HepG2 (cell line): ENCODE measurements at regions not wholly inside any gene's neighbourhood (a gene's known extent, or its start where the extent isn't known, plus 50 kb on each side); places are given as distances from the start of the nearest gene placed in this dataset.

ENCODE experiments used
- ATAC-seq: fragments of 200-7000 bp; cut with Tn5 transposase; 3 replicates; pipeline ENCODE4 v1.9.1; 2020; ENCODE audit warnings: mild to moderate bottlenecking, moderate library complexity
- BruUV-seq: library from RNA; stranded (reverse); fragments of 400-500 nt; replicated peaks from 2 replicates; lab custom pipeline; 2021; lab: Mats Ljungman, UMichigan
- CTCF ChIA-PET: fragments of 300-600 bp; formaldehyde crosslinking; extraction: SDS; loops from one replicate; lab custom pipeline; 2021; ENCODE audit warnings: low total read pairs, inconsistent platforms, low intra/inter-chr PET ratio; lab: Yijun Ruan, JAX
- POLR2A ChIA-PET: fragments of 350-600 bp; sonication (Branson Sonifier 250); formaldehyde crosslinking; loops from one replicate; lab custom pipeline; 2020; ENCODE audit warnings: antibody characterized with exemption, inconsistent platforms; lab: Yijun Ruan, JAX
- DNase-seq: peaks from one replicate; pipeline ENCODE4 v3.0.0-alpha.2; 2015; ENCODE audit warnings: low spot score
- FAIRE-seq: peaks from 3 replicates; lab custom pipeline; 2011; peaks lifted over from hg19 to GRCh38; lab: Jason Lieb, UNC
- H2AFZ ChIP-seq: one replicate; pipeline ENCODE4 v1.6.1; 2011; ENCODE audit warnings: low read length, inconsistent platforms
- H3K27ac ChIP-seq: fragments of 300-600 bp; 3 replicates; pipeline ENCODE4 v1.8.0; 2011; ENCODE audit warnings: mixed run types, mild to moderate bottlenecking, mixed read lengths, low read length, inconsistent platforms; ENCODE audit not compliant: insufficient read depth; ENCODE audit errors: extremely low read length
- H3K27me3 ChIP-seq, 2 experiments: fragments of 200-600 bp in 1 of 2; 2 replicates in 1 of 2; 3 replicates in 1 of 2; pipeline versions ENCODE4 v1.6.0 to v1.8.0; 2011; ENCODE audit warnings: low read length in 2 of 2, mild to moderate bottlenecking in 2 of 2, moderate library complexity in 2 of 2, inconsistent platforms in 1 of 2; ENCODE audit not compliant: insufficient read depth in 2 of 2, control insufficient read depth in 1 of 2
- H3K36me3 ChIP-seq, 2 experiments: fragments of 200-600 bp in 1 of 2; replicated peaks in 1 of 2; 2 replicates in 1 of 2; 3 replicates in 1 of 2; pipeline versions ENCODE4 v1.5.1 to v1.8.0; 2011; ENCODE audit warnings: low read length in 2 of 2, inconsistent platforms in 1 of 2; ENCODE audit not compliant: insufficient read depth in 2 of 2, control insufficient read depth in 1 of 2
- H3K4me1 ChIP-seq: 2 replicates; pipeline ENCODE4 v1.5.1; 2012; ENCODE audit warnings: low read length, inconsistent platforms; ENCODE audit not compliant: insufficient read depth
- H3K4me2 ChIP-seq: 2 replicates; pipeline ENCODE4 v1.6.0; 2011; ENCODE audit warnings: low read depth, low read length, inconsistent platforms
- H3K4me3 ChIP-seq, 3 experiments: fragments of 200-600 bp in 1 of 3; sonication (generic), shearing (Covaris generic) in 1 of 3; replicated peaks in 1 of 3; 2 replicates each; pipeline ENCODE4 v1.5.1; 2011 to 2016; ENCODE audit warnings: low read length in 3 of 3, inconsistent platforms in 2 of 3, low read depth in 2 of 3, mild to moderate bottlenecking in 2 of 3, control low read depth in 1 of 3, mixed read lengths in 1 of 3; ENCODE audit not compliant: insufficient read depth in 1 of 3
- H3K79me2 ChIP-seq: one replicate; pipeline ENCODE4 v1.6.1; 2011; ENCODE audit warnings: low read length, inconsistent platforms; ENCODE audit not compliant: insufficient read depth
- H3K9ac ChIP-seq: 2 replicates; pipeline ENCODE4 v1.6.0; 2011; ENCODE audit warnings: mild to moderate bottlenecking, low read depth, low read length, inconsistent platforms; ENCODE audit not compliant: insufficient read depth
- H3K9me3 ChIP-seq: 2 replicates; pipeline ENCODE4 v1.5.1; 2012; ENCODE audit warnings: mild to moderate bottlenecking, low read length
- H4K20me1 ChIP-seq: 2 replicates; pipeline ENCODE4 v1.6.0; 2011; ENCODE audit warnings: inconsistent platforms, mild to moderate bottlenecking, low read length, moderate library complexity; ENCODE audit not compliant: insufficient read depth
- BORCS8-MEF2B ChIP-seq: sonication (generic); formaldehyde crosslinking; IDR thresholded peaks from 2 replicates; pipeline ENCODE4 v1.8.0; 2022; ENCODE audit warnings: mild to moderate bottlenecking, missing genetic modification reagents
- CBFB ChIP-seq: sonication (generic); formaldehyde crosslinking; IDR thresholded peaks from 2 replicates; pipeline ENCODE4 v1.4.0; 2020; ENCODE audit warnings: missing genetic modification reagents
- ETV6 ChIP-seq: sonication (generic); formaldehyde crosslinking; conservative IDR thresholded peaks from 2 replicates; pipeline ENCODE4 v1.4.0; 2020; ENCODE audit warnings: missing genetic modification reagents
- EZH2 ChIP-seq: conservative IDR thresholded peaks from 2 replicates; pipeline ENCODE4 v1.6.1; 2012; ENCODE audit warnings: mild to moderate bottlenecking, low read depth, low read length, moderate library complexity
- HMG20A ChIP-seq: IDR thresholded peaks from 2 replicates; pipeline ENCODE4 v1.6.1; 2016; ENCODE audit warnings: borderline replicate concordance
- KLF16 ChIP-seq, 2 experiments: sonication (generic) in 1 of 2; formaldehyde crosslinking in 1 of 2; IDR thresholded peaks; 2 replicates each; pipeline versions ENCODE4 v1.6.1 to v1.8.0; 2016 to 2023; ENCODE audit warnings: missing genetic modification reagents in 2 of 2, missing compliant biosample characterization in 1 of 2
- NPAS2 ChIP-seq: sonication (generic); formaldehyde crosslinking; IDR thresholded peaks from 2 replicates; pipeline ENCODE4 v1.8.0; 2022; ENCODE audit warnings: mild to moderate bottlenecking, missing genetic modification reagents, borderline replicate concordance
- RXRB ChIP-seq: IDR thresholded peaks from 2 replicates; pipeline ENCODE4 v1.6.1; 2016; ENCODE audit warnings: borderline replicate concordance, missing genetic modification reagents, missing compliant biosample characterization
- SAP130 ChIP-seq: IDR thresholded peaks from 2 replicates; pipeline ENCODE4 v1.6.1; 2016; ENCODE audit warnings: low read depth
- SRSF9 ChIP-seq: fragments of 200-400 bp; formaldehyde crosslinking; IDR thresholded peaks from 2 replicates; pipeline ENCODE4 v1.6.1; 2018; ENCODE audit warnings: borderline replicate concordance, mild to moderate bottlenecking, low read depth, low read length; ENCODE audit not compliant: insufficient read depth, poor library complexity, severe bottlenecking
- ZIK1 ChIP-seq: sonication (generic); formaldehyde crosslinking; IDR thresholded peaks from 2 replicates; pipeline ENCODE4 v1.5.0; 2020; ENCODE audit warnings: mild to moderate bottlenecking, low read depth, missing genetic modification reagents, borderline replicate concordance
- ZNF24 ChIP-seq: fragments of 450-650 bp; IDR thresholded peaks from 2 replicates; pipeline ENCODE4 v1.6.1; 2017; ENCODE audit warnings: antibody characterized with exemption, mild to moderate bottlenecking
- ZNF556 ChIP-seq: sonication (generic); formaldehyde crosslinking; IDR thresholded peaks from 2 replicates; pipeline ENCODE4 v1.4.0; 2020; ENCODE audit warnings: mild to moderate bottlenecking, missing genetic modification reagents, borderline replicate concordance
- WGBS: methylation state at CpG from one replicate; pipeline ENCODE4 v1.1.6; 2017; ENCODE audit warnings: low lambda C conversion rate; 5-methylcytosine and 5-hydroxymethylcytosine counted together
- in situ Hi-C: cut with HindIII; loops from 2 replicates; pipeline ENCODE4 v1.10.0; 2017; ENCODE audit warnings: low pct_unique_long_range_greater_than_20kb; ENCODE audit not compliant: extremely low pct_ligation_motif_present
- intact Hi-C: fragments of 100-400 bp; cut with micrococcal nuclease; formaldehyde crosslinking; loops from one replicate; pipeline ENCODE4 v1.10.0; 2022; ENCODE audit not compliant: unreplicated experiment
- TF ChIP-seq, protein P1 (sequence below): sonication (generic); formaldehyde crosslinking; IDR thresholded peaks from 2 replicates; pipeline ENCODE4 v1.9.0; 2022; ENCODE audit warnings: low read depth, missing genetic modification reagents
- TF ChIP-seq, protein P2 (sequence below): sonication (generic); formaldehyde crosslinking; IDR thresholded peaks from 2 replicates; pipeline ENCODE4 v1.8.0; 2022; ENCODE audit warnings: mild to moderate bottlenecking, missing genetic modification reagents, moderate library complexity
- TF ChIP-seq, protein P3 (sequence below): sonication (generic); formaldehyde crosslinking; IDR thresholded peaks from 2 replicates; pipeline ENCODE4 v1.8.0; 2022; ENCODE audit warnings: mild to moderate bottlenecking, missing genetic modification reagents; ENCODE audit not compliant: insufficient replicate concordance
- TF ChIP-seq, protein P4 (sequence below): sonication (generic); formaldehyde crosslinking; IDR thresholded peaks from 2 replicates; pipeline ENCODE4 v1.4.0; 2020; ENCODE audit warnings: missing genetic modification reagents

DNA sequence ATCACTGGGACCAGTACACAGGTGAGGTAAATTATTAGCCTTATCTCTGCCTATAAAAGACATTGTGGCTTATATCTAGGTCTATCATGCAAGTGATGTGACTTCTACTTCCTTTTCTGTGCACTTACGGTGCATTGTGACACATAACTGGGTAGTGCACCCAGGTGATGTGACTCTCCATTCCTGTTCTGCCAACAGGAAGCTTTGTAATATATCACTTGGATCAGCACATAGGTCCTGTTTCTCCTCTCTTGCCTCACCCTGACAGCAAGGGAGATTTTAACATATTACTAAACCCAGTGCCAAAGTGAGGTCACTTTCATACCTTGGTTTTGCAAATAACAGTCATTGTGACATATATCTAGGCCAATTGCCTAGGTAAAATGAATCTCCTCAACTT, 1129.7 kb upstream of the AMELY start:
- no peak overlapping the region for H3K4me3 ChIP-seq
- POLR2A ChIA-PET, result no interaction called here
- ATAC-seq, result no peak
- no peaks in the 10 kb centered on the region for H3K79me2 ChIP-seq
- WGBS, result 22% methylated on average over 1 of the region's 1 CpG
- no TSS peak for BruUV-seq
- TF ChIP-seq ZNF24, result no peak
- no peak for TF ChIP-seq SRSF9
- no peak for TF ChIP-seq BORCS8-MEF2B (CRISPR knock-in tag)
- TF ChIP-seq RXRB, result no peak
- TF ChIP-seq SAP130, result no peak
- TF ChIP-seq CBFB (CRISPR knock-in tag), result no peak
- no peak for TF ChIP-seq EZH2
- no peak for TF ChIP-seq ETV6 (CRISPR knock-in tag)
- TF ChIP-seq, protein P1, sequence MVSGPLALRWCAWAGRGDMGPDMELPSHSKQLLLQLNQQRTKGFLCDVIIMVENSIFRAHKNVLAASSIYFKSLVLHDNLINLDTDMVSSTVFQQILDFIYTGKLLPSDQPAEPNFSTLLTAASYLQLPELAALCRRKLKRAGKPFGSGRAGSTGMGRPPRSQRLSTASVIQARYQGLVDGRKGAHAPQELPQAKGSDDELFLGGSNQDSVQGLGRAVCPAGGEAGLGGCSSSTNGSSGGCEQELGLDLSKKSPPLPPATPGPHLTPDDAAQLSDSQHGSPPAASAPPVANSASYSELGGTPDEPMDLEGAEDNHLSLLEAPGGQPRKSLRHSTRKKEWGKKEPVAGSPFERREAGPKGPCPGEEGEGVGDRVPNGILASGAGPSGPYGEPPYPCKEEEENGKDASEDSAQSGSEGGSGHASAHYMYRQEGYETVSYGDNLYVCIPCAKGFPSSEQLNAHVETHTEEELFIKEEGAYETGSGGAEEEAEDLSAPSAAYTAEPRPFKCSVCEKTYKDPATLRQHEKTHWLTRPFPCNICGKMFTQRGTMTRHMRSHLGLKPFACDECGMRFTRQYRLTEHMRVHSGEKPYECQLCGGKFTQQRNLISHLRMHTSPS, result no peak
- TF ChIP-seq NPAS2 (CRISPR knock-in tag), result no peak
- TF ChIP-seq ZIK1, result no peak
- no peak for TF ChIP-seq ZNF556
- no peak for TF ChIP-seq KLF16 (CRISPR knock-in tag; IDR thresholded peaks at IDR 0.05)
- TF ChIP-seq, protein P2, sequence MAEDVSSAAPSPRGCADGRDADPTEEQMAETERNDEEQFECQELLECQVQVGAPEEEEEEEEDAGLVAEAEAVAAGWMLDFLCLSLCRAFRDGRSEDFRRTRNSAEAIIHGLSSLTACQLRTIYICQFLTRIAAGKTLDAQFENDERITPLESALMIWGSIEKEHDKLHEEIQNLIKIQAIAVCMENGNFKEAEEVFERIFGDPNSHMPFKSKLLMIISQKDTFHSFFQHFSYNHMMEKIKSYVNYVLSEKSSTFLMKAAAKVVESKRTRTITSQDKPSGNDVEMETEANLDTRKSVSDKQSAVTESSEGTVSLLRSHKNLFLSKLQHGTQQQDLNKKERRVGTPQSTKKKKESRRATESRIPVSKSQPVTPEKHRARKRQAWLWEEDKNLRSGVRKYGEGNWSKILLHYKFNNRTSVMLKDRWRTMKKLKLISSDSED, result no peak
- no peak for TF ChIP-seq HMG20A (CRISPR knock-in tag)
- TF ChIP-seq, protein P3, sequence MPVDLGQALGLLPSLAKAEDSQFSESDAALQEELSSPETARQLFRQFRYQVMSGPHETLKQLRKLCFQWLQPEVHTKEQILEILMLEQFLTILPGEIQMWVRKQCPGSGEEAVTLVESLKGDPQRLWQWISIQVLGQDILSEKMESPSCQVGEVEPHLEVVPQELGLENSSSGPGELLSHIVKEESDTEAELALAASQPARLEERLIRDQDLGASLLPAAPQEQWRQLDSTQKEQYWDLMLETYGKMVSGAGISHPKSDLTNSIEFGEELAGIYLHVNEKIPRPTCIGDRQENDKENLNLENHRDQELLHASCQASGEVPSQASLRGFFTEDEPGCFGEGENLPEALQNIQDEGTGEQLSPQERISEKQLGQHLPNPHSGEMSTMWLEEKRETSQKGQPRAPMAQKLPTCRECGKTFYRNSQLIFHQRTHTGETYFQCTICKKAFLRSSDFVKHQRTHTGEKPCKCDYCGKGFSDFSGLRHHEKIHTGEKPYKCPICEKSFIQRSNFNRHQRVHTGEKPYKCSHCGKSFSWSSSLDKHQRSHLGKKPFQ, result no peak
- TF ChIP-seq, protein P4, sequence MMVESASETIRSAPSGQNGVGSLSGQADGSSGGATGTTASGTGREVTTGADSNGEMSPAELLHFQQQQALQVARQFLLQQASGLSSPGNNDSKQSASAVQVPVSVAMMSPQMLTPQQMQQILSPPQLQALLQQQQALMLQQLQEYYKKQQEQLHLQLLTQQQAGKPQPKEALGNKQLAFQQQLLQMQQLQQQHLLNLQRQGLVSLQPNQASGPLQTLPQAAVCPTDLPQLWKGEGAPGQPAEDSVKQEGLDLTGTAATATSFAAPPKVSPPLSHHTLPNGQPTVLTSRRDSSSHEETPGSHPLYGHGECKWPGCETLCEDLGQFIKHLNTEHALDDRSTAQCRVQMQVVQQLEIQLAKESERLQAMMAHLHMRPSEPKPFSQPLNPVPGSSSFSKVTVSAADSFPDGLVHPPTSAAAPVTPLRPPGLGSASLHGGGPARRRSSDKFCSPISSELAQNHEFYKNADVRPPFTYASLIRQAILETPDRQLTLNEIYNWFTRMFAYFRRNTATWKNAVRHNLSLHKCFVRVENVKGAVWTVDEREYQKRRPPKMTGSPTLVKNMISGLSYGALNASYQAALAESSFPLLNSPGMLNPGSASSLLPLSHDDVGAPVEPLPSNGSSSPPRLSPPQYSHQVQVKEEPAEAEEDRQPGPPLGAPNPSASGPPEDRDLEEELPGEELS, result no peak
- H3K36me3 ChIP-seq, result no peaks in the 10 kb centered on the region
- no peak for DNase-seq
- H3K9ac ChIP-seq, result no peak overlapping the region
- in situ Hi-C loops (no loop called here), intact Hi-C loops (no loop called here)
- no peak overlapping the region for H3K27ac ChIP-seq
- no peak overlapping the region for H2AFZ ChIP-seq
- H3K4me2 ChIP-seq, result no peak overlapping the region
- H3K9me3 ChIP-seq, result peaks cover 19% of the 10 kb centered on the region; the same call in 1 of the 2 replicates
- no peaks in the 10 kb centered on the region for H3K4me1 ChIP-seq
- FAIRE-seq, result no peak
- CTCF ChIA-PET, result no interaction called here
- no peaks in the 10 kb centered on the region for H4K20me1 ChIP-seq
- no peaks in the 10 kb centered on the region for H3K27me3 ChIP-seq
